ENCODE measurements at regions not wholly inside any gene's neighbourhood (a gene's known extent, or its start where the extent isn't known, plus 50 kb on each side); places are given as distances from the start of the nearest gene placed in this dataset.

- Histone ChIP-seq H2BK120ac (replicated peaks; ENCODE audit: low read depth, low read length) (no peak overlapping the region), H3K56ac (replicated peaks; ENCODE audit: insufficient read length, low read depth, low read length) (no peak overlapping the region), H3K14ac (ENCODE audit: insufficient read length) (no peak overlapping the region), H3K9me3 (ENCODE audit: insufficient read depth in 2 of 2, low read depth in 1 of 2, low read length in 1 of 2) (peaks cover 14 to 25% of the 10 kb centered on the region in 2 experiments), H3K4ac (replicated peaks; ENCODE audit: insufficient read length, low read depth, low read length) (no peak overlapping the region), H3K23me2 (ENCODE audit: low read depth, low read length) (no peaks in the 10 kb centered on the region), H3K4me1 (replicated peaks in 1 of 4; ENCODE audit: control insufficient read depth in 3 of 4, insufficient read depth in 4 of 4, low read length in 3 of 4) (no peaks in the 10 kb centered on the region), H2BK12ac (ENCODE audit: low read depth, low read length) (no peak overlapping the region), H2BK15ac (ENCODE audit: low read length) (no peak overlapping the region), H2BK5ac (ENCODE audit: low read depth, low read length) (no peak overlapping the region), H4K8ac (ENCODE audit: extremely low read depth, insufficient read depth, low read length) (no peak overlapping the region), H3K79me1 (ENCODE audit: low read depth, low read length) (no peaks in the 10 kb centered on the region), H3K79me2 (ENCODE audit: control insufficient read depth in 1 of 2, insufficient read depth in 2 of 2, low read length in 2 of 2) (no peaks in the 10 kb centered on the region), H4K20me1 (replicated peaks in 1 of 2; ENCODE audit: control insufficient read depth in 1 of 2, insufficient read depth in 2 of 2, low read length in 2 of 2) (no peaks in the 10 kb centered on the region), H3K36me3 (ENCODE audit: control insufficient read depth in 2 of 4, insufficient read depth in 4 of 4, low read length in 3 of 4) (no peaks in the 10 kb centered on the region; a peak in 1 of 8 replicates), H2AFZ (ENCODE audit: low read length) (no peak overlapping the region), H3K23ac (ENCODE audit: insufficient read length) (no peak overlapping the region), H3K4me3 (ENCODE audit: extremely low read depth in 1 of 4, insufficient read depth in 2 of 4, low read depth in 3 of 4, low read length in 4 of 4) (no peak overlapping the region; a peak in 1 of 8 replicates), H3K27me3 (replicated peaks in 1 of 4; ENCODE audit: control insufficient read depth in 3 of 4, extremely low read depth in 1 of 4, insufficient read depth in 3 of 4, low read length in 3 of 4) (no peaks in the 10 kb centered on the region), H3K4me2 (ENCODE audit: insufficient read depth in 1 of 2, low read depth in 2 of 2, low read length in 2 of 2) (no peak overlapping the region), H2BK20ac (ENCODE audit: low read length) (no peak overlapping the region), H3K18ac (ENCODE audit: extremely low read depth, low read length) (no peak overlapping the region), H3K9ac (replicated peaks in 1 of 4; ENCODE audit: extremely low read depth in 1 of 4, low read depth in 3 of 4, low read length in 3 of 4) (no peak overlapping the region), H3K27ac (ENCODE audit: low read depth, low read length) (no peak overlapping the region), H4K5ac (ENCODE audit: insufficient read length, low read depth, low read length) (no peak overlapping the region), H4K91ac (replicated peaks; ENCODE audit: insufficient read length, low read length) (no peak overlapping the region), H2AK5ac (ENCODE audit: low read depth, low read length) (no peak overlapping the region)
- no peak for TF ChIP-seq SP4 (IDR thresholded peaks at IDR 0.05; ENCODE audit: low read length)
- no peak for FAIRE-seq
- CTCF ChIA-PET (ENCODE audit: partially characterized antibody), result no interaction called here
- POLR2A ChIA-PET (ENCODE audit: partially characterized antibody), result no interaction called here
- no peak for DNase-seq (ENCODE audit: low read depth in 1 of 2, low spot score in 2 of 2)
- WGBS, 2 experiments (ENCODE audit: extremely low coverage in 1 of 2, insufficient coverage in 1 of 2, insufficient read length in 1 of 2, insufficient replicate concordance in 2 of 2, low coverage in 1 of 2, low lambda C conversion rate in 2 of 2, missing lambda C conversion rate in 1 of 2), result 84% methylated on average over 1 of the region's 1 CpG; no CpG with 5 or more reads in 1 of the 2 experiments
These were observed 680.1 kb downstream of the IGSF11 start for GRCh38 chr3:118354556-118354955.
